ENCODE measurements at regions not wholly inside any gene's neighbourhood (a gene's known extent, or its start where the extent isn't known, plus 50 kb on each side); places are given as distances from the start of the nearest gene placed in this dataset.
"Not testable (repeated sequence)": the region's sequence is repeated elsewhere in the genome, so short reads cannot be mapped to it uniquely, and the experiment has no call there.

- DNase-seq (ENCODE audit: low spot score): no peak
Measured at GRCh38 chr1:115534106-115534505, 107.7 kb upstream of the VANGL1 start.

- no peak for DNase-seq (ENCODE audit: low spot score)
Measured at GRCh38 chr1:115531631-115532264, 110.0 kb upstream of the VANGL1 start.

- DNase-seq (ENCODE audit: low spot score): no peak
Measured at GRCh38 chr1:115530407-115530806, 111.4 kb upstream of the VANGL1 start.

- no peak for DNase-seq (ENCODE audit: low spot score)
Measured at GRCh38 chr1:115529216-115529897, 112.4 kb upstream of the VANGL1 start.

GRCh38 chr1:115528336-115528735 is 113.4 kb upstream of the VANGL1 start:
- DNase-seq (ENCODE audit: low spot score): not testable (repeated sequence)

- DNase-seq (ENCODE audit: low spot score): no peak
Measured at GRCh38 chr1:115527746-115528145, 114.0 kb upstream of the VANGL1 start.

GRCh38 chr1:115526900-115527299 is 114.9 kb upstream of the VANGL1 start:
- no peak for DNase-seq (ENCODE audit: low spot score)

GRCh38 chr1:115524236-115524635 is 117.5 kb upstream of the VANGL1 start:
- DNase-seq (ENCODE audit: low spot score): no peak

GRCh38 chr1:115522386-115522785 is 119.4 kb upstream of the VANGL1 start:
- DNase-seq (ENCODE audit: low spot score): no peak

- DNase-seq (ENCODE audit: low spot score): no peak
Measured at GRCh38 chr1:115515270-115515669, 126.5 kb upstream of the VANGL1 start.

- not testable (repeated sequence) for DNase-seq (ENCODE audit: low spot score)
Measured at GRCh38 chr1:115510226-115510625, 131.5 kb upstream of the VANGL1 start.

GRCh38 chr1:115507901-115508300 is 133.9 kb upstream of the VANGL1 start:
- DNase-seq (ENCODE audit: low spot score): no peak

GRCh38 chr1:115506924-115507589 is 134.7 kb upstream of the VANGL1 start:
- no peak for DNase-seq (ENCODE audit: low spot score)

- DNase-seq (ENCODE audit: low spot score): no peak
Measured at GRCh38 chr1:115506518-115506917, 135.3 kb upstream of the VANGL1 start.

GRCh38 chr1:115505148-115505571 is 136.6 kb upstream of the VANGL1 start:
- no peak for DNase-seq (ENCODE audit: low spot score)

- DNase-seq (ENCODE audit: low spot score): not testable (repeated sequence)
Measured at GRCh38 chr1:115502183-115502582, 139.6 kb upstream of the VANGL1 start.

GRCh38 chr1:115501476-115501875 is 140.3 kb upstream of the VANGL1 start:
- DNase-seq (ENCODE audit: low spot score): no peak

GRCh38 chr1:115499253-115499652 is 142.5 kb upstream of the VANGL1 start:
- no peak for DNase-seq (ENCODE audit: low spot score)

GRCh38 chr1:115496904-115497527 is 144.8 kb upstream of the VANGL1 start:
- DNase-seq (ENCODE audit: low spot score): no peak

- no peak for DNase-seq (ENCODE audit: low spot score)
Measured at GRCh38 chr1:115495625-115496024, 146.1 kb upstream of the VANGL1 start.

GRCh38 chr1:115495111-115495510 is 146.7 kb upstream of the VANGL1 start:
- no peak for DNase-seq (ENCODE audit: low spot score)

GRCh38 chr1:115493834-115494233 is 147.9 kb upstream of the VANGL1 start:
- DNase-seq (ENCODE audit: low spot score): no peak

- no peak for DNase-seq (ENCODE audit: low spot score)
Measured at GRCh38 chr1:115492880-115493279, 148.9 kb upstream of the VANGL1 start.

Data from activated CD4-positive, alpha-beta T cell treated with anti-CD3 and anti-CD28 coated beads, Interleukin-2, Interleukin-4, amounts not matched to agents 100 ng/mL and 50 ng/mL, durations not matched to agents 16 hours and 8 hours (primary cell).